ENCODE measurements at regions not wholly inside any gene's neighbourhood (a gene's known extent, or its start where the extent isn't known, plus 50 kb on each side); places are given as distances from the start of the nearest gene placed in this dataset.
"Not testable (repeated sequence)": the region's sequence is repeated elsewhere in the genome, so short reads cannot be mapped to it uniquely, and the experiment has no call there.

GRCh38 chr5:32866138-32866537, 155.0 kb downstream of the NPR3 start:
- CTCF ChIA-PET: no interaction called here

GRCh38 chr5:32869216-32869615, 158.1 kb downstream of the NPR3 start:
- POLR2A ChIA-PET: interaction anchor here (0.6 kb wide), 1 partner anchor 368 kb away, joined by 6 read pairs; no protein-coding TSS in a partner anchor
- no peak for DNase-seq (ENCODE audit: extremely low spot score)
- no peak for TF ChIP-seq CTCF (IDR thresholded peaks at IDR 0.05; ENCODE audit: control extremely low read depth, extremely low read depth, low read depth, missing control alignments)
- CTCF ChIA-PET: no interaction called here

More at GRCh38 chr5:32866138-32866537, 155.0 kb downstream of the NPR3 start:
- POLR2A ChIA-PET: no interaction called here
- no peak for DNase-seq (ENCODE audit: extremely low spot score)
- TF ChIP-seq CTCF (IDR thresholded peaks at IDR 0.05; ENCODE audit: control extremely low read depth, extremely low read depth, low read depth, missing control alignments): no peak

- no peak for DNase-seq (ENCODE audit: extremely low spot score)
- ChIA-PET POLR2A (no interaction called here), CTCF (no interaction called here)
- no peak for TF ChIP-seq CTCF (IDR thresholded peaks at IDR 0.05; ENCODE audit: control extremely low read depth, extremely low read depth, low read depth, missing control alignments)
Observed at GRCh38 chr5:32876791-32877190, 165.7 kb downstream of the NPR3 start.

GRCh38 chr5:32879364-32879763, 168.2 kb downstream of the NPR3 start:
- CTCF ChIA-PET; POLR2A ChIA-PET; DNase-seq (ENCODE audit: extremely low spot score): not testable (repeated sequence)

- DNase-seq (ENCODE audit: extremely low spot score): no peak
- no peak for TF ChIP-seq CTCF (IDR thresholded peaks at IDR 0.05; ENCODE audit: control extremely low read depth, extremely low read depth, low read depth, missing control alignments)
- POLR2A ChIA-PET: no interaction called here
- CTCF ChIA-PET: no interaction called here
Observed at GRCh38 chr5:32880796-32881195, 169.7 kb downstream of the NPR3 start.

- ChIA-PET CTCF (interaction anchor here (1.1 kb wide), 1 partner anchor 16 kb away, joined by 3 read pairs; no protein-coding TSS in a partner anchor), POLR2A (no interaction called here)
- TF ChIP-seq CTCF (IDR thresholded peaks at IDR 0.05; ENCODE audit: control extremely low read depth, extremely low read depth, low read depth, missing control alignments): no peak
- no peak for DNase-seq (ENCODE audit: extremely low spot score)
Observed at GRCh38 chr5:32887390-32887789, 176.3 kb downstream of the NPR3 start.

GRCh38 chr5:32889078-32889477, 178.0 kb downstream of the NPR3 start:
- ChIA-PET POLR2A (no interaction called here), CTCF (interaction anchor here (1.2 to 1.7 kb wide), 2 partner anchors 26 to 31 kb away, joined by 3 to 4 read pairs; no protein-coding TSS in a partner anchor)
- no peak for DNase-seq (ENCODE audit: extremely low spot score)
- TF ChIP-seq CTCF (IDR thresholded peaks at IDR 0.05; ENCODE audit: control extremely low read depth, extremely low read depth, low read depth, missing control alignments): no peak

All from GM10248 (cell line).